Natural killer cell (primary cell): ENCODE measurements at regions not wholly inside any gene's neighbourhood (a gene's known extent, or its start where the extent isn't known, plus 50 kb on each side); places are given as distances from the start of the nearest gene placed in this dataset.

ENCODE experiments used
- ATAC-seq, 3 donors: fragments of 150-1000 bp in 2 of 3; fragments of 200-7000 bp in 1 of 3; cut with Tn5 transposase; 1 replicate in 1 of 3; 2 replicates in 2 of 3; pipeline ENCODE4 v1.10.0; 2021; ENCODE audit warnings: mild to moderate bottlenecking in 2 of 3, moderate library complexity in 2 of 3
- DNase-seq, 2 donors: peaks; one replicate each; pipeline versions ENCODE4 v3.0.0 to v3.0.0-alpha.2; 2013 to 2021; ENCODE audit warnings: mixed read lengths in 1 of 2
- H3K27ac ChIP-seq: one replicate; pipeline ENCODE4 v1.5.1; 2013; ENCODE audit warnings: mild to moderate bottlenecking, low read length
- H3K27me3 ChIP-seq: one replicate; pipeline ENCODE4 v1.6.1; 2013; ENCODE audit warnings: low read length; ENCODE audit not compliant: control insufficient read depth, insufficient read depth
- H3K36me3 ChIP-seq: one replicate; pipeline ENCODE4 v1.6.1; 2013; ENCODE audit warnings: low read length; ENCODE audit not compliant: control insufficient read depth, insufficient read depth
- H3K4me1 ChIP-seq: one replicate; pipeline ENCODE4 v1.6.1; 2013; ENCODE audit warnings: low read length; ENCODE audit not compliant: control insufficient read depth, insufficient read depth
- H3K4me3 ChIP-seq: one replicate; pipeline ENCODE4 v1.5.1; 2013; ENCODE audit warnings: low read length
- H3K9me3 ChIP-seq: one replicate; pipeline ENCODE4 v1.6.1; 2013; ENCODE audit warnings: low read length; ENCODE audit not compliant: control insufficient read depth, insufficient read depth
- H3K27ac Mint-ChIP-seq, 2 donors: one replicate each; pipeline ENCODE4 v1.8.0; 2022; ENCODE audit warnings: mild to moderate bottlenecking in 2 of 2, mixed read lengths in 2 of 2, moderate library complexity in 1 of 2
- H3K27me3 Mint-ChIP-seq, 2 donors: one replicate each; pipeline ENCODE4 v1.8.0; 2022; ENCODE audit warnings: low read depth in 2 of 2, mixed read lengths in 2 of 2
- H3K36me3 Mint-ChIP-seq: one replicate; pipeline ENCODE4 v1.8.0; 2022; ENCODE audit warnings: mixed read lengths
- H3K4me1 Mint-ChIP-seq, 2 donors: one replicate each; pipeline ENCODE4 v1.8.0; 2022; ENCODE audit warnings: mixed read lengths in 2 of 2
- H3K4me3 Mint-ChIP-seq: one replicate; pipeline ENCODE4 v1.8.0; 2022; ENCODE audit warnings: mild to moderate bottlenecking, moderate library complexity, mixed read lengths
- H3K9me3 Mint-ChIP-seq, 2 donors: one replicate each; pipeline ENCODE4 v1.8.0; 2022; ENCODE audit warnings: mixed read lengths in 2 of 2
- whole genome bisulfite sequencing: methylation state at CpG from one replicate; pipeline ENCODE4 v1.1.7; 2013; ENCODE audit warnings: missing lambda C conversion rate; ENCODE audit not compliant: insufficient coverage; 5-methylcytosine and 5-hydroxymethylcytosine counted together
- intact Hi-C: fragments of 100-400 bp; cut with micrococcal nuclease; formaldehyde crosslinking; loops from one replicate; pipeline ENCODE4 v1.14.2; 2022
- TF ChIP-seq, protein P1 (sequence below): fragments of 200-600 bp; IDR thresholded peaks from one replicate; pipeline ENCODE4 v1.8.0; 2022; ENCODE audit warnings: antibody characterized with exemption

DNA sequence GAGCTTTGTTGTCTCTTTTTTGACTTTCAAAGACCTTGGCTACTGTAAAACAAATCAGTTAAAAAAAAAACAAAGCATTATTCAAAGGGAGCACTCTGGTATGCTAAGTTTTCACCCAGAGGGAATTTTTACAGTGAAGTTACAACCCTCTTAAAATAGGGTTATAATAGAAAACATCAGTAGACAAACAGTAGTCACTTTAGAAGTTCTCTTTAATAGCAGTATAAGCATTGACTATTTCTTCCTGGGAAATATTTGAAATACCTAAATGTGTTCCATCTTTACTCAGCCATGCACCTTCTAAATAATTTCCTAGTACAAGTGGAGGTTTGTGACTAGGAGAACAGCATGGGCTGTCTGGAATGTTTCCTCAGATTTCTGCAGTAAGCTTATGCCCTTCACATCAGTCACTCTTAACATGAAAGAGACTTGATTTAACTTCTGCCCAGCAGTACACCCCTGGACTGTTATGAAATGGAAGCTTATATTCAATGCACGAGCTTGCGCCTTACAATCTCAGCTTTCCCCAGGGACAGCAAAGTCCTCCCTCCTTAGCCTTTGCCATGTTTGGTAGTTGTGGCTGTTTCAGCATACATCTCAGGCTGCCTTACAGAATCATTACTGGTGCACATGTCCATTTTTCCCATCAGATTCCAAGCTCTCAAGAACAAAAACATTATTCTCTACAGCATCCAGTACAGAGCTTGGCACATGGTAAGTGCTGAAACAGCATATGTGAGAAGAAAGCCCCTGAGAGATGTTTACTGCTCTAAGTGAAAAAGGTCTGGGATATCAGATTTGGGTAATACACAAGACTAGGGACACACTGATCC is 191.5 kb downstream of the ZNF608 start:
- no peaks in the 10 kb centered on the region for H3K36me3 Mint-ChIP-seq
- DNase-seq (no peak), ATAC-seq (no peak)
- intact Hi-C loops = no loop called here
- no peaks in the 10 kb centered on the region for H3K4me1 Mint-ChIP-seq
- H3K4me3 ChIP-seq = no peak overlapping the region
- no peak overlapping the region for H3K4me3 Mint-ChIP-seq
- H3K27me3 Mint-ChIP-seq = peaks cover 11 to 37% of the 10 kb centered on the region in 2 donors
- WGBS = 89% methylated on average over 2 of the region's 2 CpGs
- TF ChIP-seq, protein P1, sequence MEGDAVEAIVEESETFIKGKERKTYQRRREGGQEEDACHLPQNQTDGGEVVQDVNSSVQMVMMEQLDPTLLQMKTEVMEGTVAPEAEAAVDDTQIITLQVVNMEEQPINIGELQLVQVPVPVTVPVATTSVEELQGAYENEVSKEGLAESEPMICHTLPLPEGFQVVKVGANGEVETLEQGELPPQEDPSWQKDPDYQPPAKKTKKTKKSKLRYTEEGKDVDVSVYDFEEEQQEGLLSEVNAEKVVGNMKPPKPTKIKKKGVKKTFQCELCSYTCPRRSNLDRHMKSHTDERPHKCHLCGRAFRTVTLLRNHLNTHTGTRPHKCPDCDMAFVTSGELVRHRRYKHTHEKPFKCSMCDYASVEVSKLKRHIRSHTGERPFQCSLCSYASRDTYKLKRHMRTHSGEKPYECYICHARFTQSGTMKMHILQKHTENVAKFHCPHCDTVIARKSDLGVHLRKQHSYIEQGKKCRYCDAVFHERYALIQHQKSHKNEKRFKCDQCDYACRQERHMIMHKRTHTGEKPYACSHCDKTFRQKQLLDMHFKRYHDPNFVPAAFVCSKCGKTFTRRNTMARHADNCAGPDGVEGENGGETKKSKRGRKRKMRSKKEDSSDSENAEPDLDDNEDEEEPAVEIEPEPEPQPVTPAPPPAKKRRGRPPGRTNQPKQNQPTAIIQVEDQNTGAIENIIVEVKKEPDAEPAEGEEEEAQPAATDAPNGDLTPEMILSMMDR = no peak
- H3K36me3 ChIP-seq = no peaks in the 10 kb centered on the region
- H3K4me1 ChIP-seq = no peaks in the 10 kb centered on the region
- no peak overlapping the region for H3K27ac Mint-ChIP-seq
- no peaks in the 10 kb centered on the region for H3K9me3 Mint-ChIP-seq
- H3K9me3 ChIP-seq = no peaks in the 10 kb centered on the region
- no peak overlapping the region for H3K27ac ChIP-seq
- no peaks in the 10 kb centered on the region for H3K27me3 ChIP-seq

DNA sequence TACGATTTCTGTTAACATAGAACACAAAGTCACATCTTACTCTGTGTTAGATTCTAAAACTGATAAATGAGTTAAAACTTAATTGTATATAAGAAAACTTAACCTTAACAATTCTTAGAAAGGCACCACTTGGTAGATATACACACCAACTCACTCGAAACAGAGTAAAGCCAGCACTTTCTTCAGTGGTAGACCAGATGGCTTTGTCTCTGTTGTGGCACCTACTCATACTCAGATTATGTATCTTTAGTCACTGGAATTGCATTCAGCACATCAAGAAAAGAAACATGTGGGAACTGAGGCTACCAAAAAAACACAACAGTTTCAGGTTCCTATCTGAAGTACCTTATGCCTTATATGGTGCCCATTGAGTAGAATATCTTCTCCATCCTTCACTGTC is 192.5 kb downstream of the ZNF608 start:
- H3K4me3 Mint-ChIP-seq = no peak overlapping the region
- 58% methylated on average over 1 of the region's 2 CpGs for WGBS
- H3K27me3 Mint-ChIP-seq = peaks cover 13 to 41% of the 10 kb centered on the region in 2 donors
- Histone ChIP-seq H3K27ac (no peak overlapping the region), H3K36me3 (no peaks in the 10 kb centered on the region), H3K4me1 (no peaks in the 10 kb centered on the region), H3K27me3 (no peaks in the 10 kb centered on the region), H3K9me3 (no peaks in the 10 kb centered on the region), H3K4me3 (no peak overlapping the region)
- no peak for DNase-seq
- intact Hi-C loops = no loop called here
- H3K36me3 Mint-ChIP-seq = no peaks in the 10 kb centered on the region
- H3K4me1 Mint-ChIP-seq = no peaks in the 10 kb centered on the region
- H3K9me3 Mint-ChIP-seq = no peaks in the 10 kb centered on the region
- no peak overlapping the region for H3K27ac Mint-ChIP-seq
- TF ChIP-seq, protein P1 = no peak
- no peak for ATAC-seq

DNA sequence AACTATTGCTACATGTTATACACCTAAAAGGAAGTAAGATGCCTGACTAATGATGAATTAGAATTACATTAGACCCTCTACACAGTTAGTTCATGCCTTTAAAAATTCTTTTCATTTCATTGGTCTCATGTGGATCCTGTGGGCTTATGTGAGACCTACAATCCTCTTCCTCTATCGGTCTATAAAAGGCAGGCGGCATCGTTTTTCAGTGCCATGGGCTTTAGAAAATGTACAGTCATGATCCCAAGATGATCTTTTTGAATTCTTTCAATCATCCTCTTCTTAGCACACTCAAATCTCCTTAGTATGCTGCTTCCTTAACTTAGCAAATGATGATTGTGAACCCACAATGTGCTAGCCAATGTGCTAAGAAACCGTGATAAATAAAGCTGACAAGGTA is 193.9 kb downstream of the ZNF608 start:
- intact Hi-C loops = no loop called here
- no peak overlapping the region for H3K4me3 ChIP-seq
- ATAC-seq = no peak
- no peak for DNase-seq
- Mint-ChIP-seq H3K4me3 (no peak overlapping the region), H3K4me1 (no peaks in the 10 kb centered on the region), H3K9me3 (no peaks in the 10 kb centered on the region), H3K27me3 (peaks cover 13 to 54% of the 10 kb centered on the region in 2 donors), H3K27ac (no peak overlapping the region), H3K36me3 (no peaks in the 10 kb centered on the region)
- H3K27me3 ChIP-seq = no peaks in the 10 kb centered on the region
- WGBS = 95% methylated on average over 4 of the region's 4 CpGs
- TF ChIP-seq, protein P1 = no peak
- no peaks in the 10 kb centered on the region for H3K4me1 ChIP-seq
- H3K36me3 ChIP-seq = no peaks in the 10 kb centered on the region
- no peaks in the 10 kb centered on the region for H3K9me3 ChIP-seq
- no peak overlapping the region for H3K27ac ChIP-seq

DNA sequence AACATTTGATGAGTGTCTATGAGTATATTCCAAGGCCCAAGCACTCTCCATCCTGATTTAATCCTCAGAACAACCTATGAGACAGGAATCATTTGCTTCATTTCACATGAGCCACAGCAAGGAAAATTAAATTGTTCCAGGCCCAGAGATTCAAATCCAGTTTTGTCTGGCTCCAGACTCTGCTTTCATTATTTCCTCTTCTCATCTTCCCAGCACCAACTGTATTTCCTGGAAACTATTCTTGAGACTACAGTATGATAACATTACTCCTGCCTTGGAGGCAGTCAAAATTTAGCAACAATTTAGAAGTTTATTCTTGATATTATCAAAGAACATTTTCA is 194.5 kb downstream of the ZNF608 start:
- TF ChIP-seq, protein P1 = no peak
- no peaks in the 10 kb centered on the region for H3K36me3 Mint-ChIP-seq
- intact Hi-C loops = no loop called here
- H3K27me3 Mint-ChIP-seq = peaks cover 13 to 61% of the 10 kb centered on the region in 2 donors
- H3K4me1 ChIP-seq = no peaks in the 10 kb centered on the region
- no peaks in the 10 kb centered on the region for H3K27me3 ChIP-seq
- no peak overlapping the region for H3K4me3 Mint-ChIP-seq
- no peak overlapping the region for H3K27ac ChIP-seq
- H3K27ac Mint-ChIP-seq = no peak overlapping the region
- H3K9me3 ChIP-seq = no peaks in the 10 kb centered on the region
- ATAC-seq (no peak), DNase-seq (no peak)
- no peak overlapping the region for H3K4me3 ChIP-seq
- no peaks in the 10 kb centered on the region for H3K9me3 Mint-ChIP-seq
- H3K36me3 ChIP-seq = no peaks in the 10 kb centered on the region
- H3K4me1 Mint-ChIP-seq = no peaks in the 10 kb centered on the region
